A673 (cell line): ENCODE measurements at regions not wholly inside any gene's neighbourhood (a gene's known extent, or its start where the extent isn't known, plus 50 kb on each side); places are given as distances from the start of the nearest gene placed in this dataset.

Experiments used
- BruUV-seq: library from RNA; stranded (reverse); fragments of 400-500 nt; replicated peaks from 2 replicates; lab custom pipeline; 2021; lab: Mats Ljungman, UMichigan
- CTCF ChIA-PET: fragments of 300-600 bp; sonication (Branson Sonifier 250); formaldehyde crosslinking; loops from one replicate; lab custom pipeline; 2022; ENCODE audit warnings: antibody characterized with exemption; lab: Charles Lee
- POLR2A ChIA-PET: fragments of 300-600 bp; sonication (Branson Sonifier 250); formaldehyde crosslinking; loops from one replicate; lab custom pipeline; 2022; ENCODE audit warnings: antibody characterized with exemption; ENCODE audit not compliant: low non-redundant PET; lab: Charles Lee
- DNase-seq: peaks from one replicate; pipeline ENCODE4 v3.0.0-alpha.2; 2015; ENCODE audit warnings: low spot score
- H3K27ac ChIP-seq: fragments of 200-600 bp; sonication (generic); 2 replicates; pipeline ENCODE4 v1.5.1; 2016; ENCODE audit warnings: mixed run types, low read depth, mild to moderate bottlenecking, mixed read lengths, antibody characterized with exemption, low read length; ENCODE audit not compliant: poor library complexity, severe bottlenecking
- H3K27me3 ChIP-seq: fragments of 200-600 bp; sonication (generic); replicated peaks from 2 replicates; pipeline ENCODE4 v1.6.1; 2017; ENCODE audit warnings: mixed run types, low read depth, mild to moderate bottlenecking, mixed read lengths, antibody characterized with exemption, low read length; ENCODE audit not compliant: insufficient read depth, poor library complexity
- H3K36me3 ChIP-seq: fragments of 200-600 bp; sonication (generic); 2 replicates; pipeline ENCODE4 v1.6.1; 2016; ENCODE audit warnings: mixed run types, mild to moderate bottlenecking, mixed read lengths, antibody characterized with exemption, low read length; ENCODE audit not compliant: insufficient read depth, poor library complexity, severe bottlenecking
- H3K4me1 ChIP-seq: fragments of 200-600 bp; sonication (generic); 2 replicates; pipeline ENCODE4 v1.6.1; 2017; ENCODE audit warnings: mixed run types, mild to moderate bottlenecking, mixed read lengths, antibody characterized with exemption, low read length; ENCODE audit not compliant: insufficient read depth, poor library complexity, severe bottlenecking
- H3K4me3 ChIP-seq: fragments of 200-600 bp; sonication (generic); 2 replicates; pipeline ENCODE4 v1.5.1; 2016; ENCODE audit warnings: low read depth, mixed run types, mild to moderate bottlenecking, mixed read lengths, low read length; ENCODE audit not compliant: poor library complexity, severe bottlenecking
- H3K9me3 ChIP-seq: fragments of 200-600 bp; sonication (generic); 2 replicates; pipeline ENCODE4 v1.6.1; 2016; ENCODE audit warnings: mixed run types, low read depth, mild to moderate bottlenecking, mixed read lengths, antibody characterized with exemption, low read length; ENCODE audit not compliant: poor library complexity, severe bottlenecking
- EZH2 ChIP-seq: fragments of 200-600 bp; sonication (generic); IDR thresholded peaks from 2 replicates; pipeline ENCODE4 v1.6.1; 2017; ENCODE audit warnings: borderline replicate concordance, low read depth, mild to moderate bottlenecking, mixed read lengths, antibody characterized with exemption, low read length; ENCODE audit not compliant: poor library complexity, severe bottlenecking
- intact Hi-C: fragments of 100-400 bp; cut with micrococcal nuclease; formaldehyde crosslinking; loops from one replicate; pipeline ENCODE4 v1.10.0; 2022; ENCODE audit not compliant: unreplicated experiment
- TF ChIP-seq, protein P1 (sequence below): fragments of 300-800, 200-600 bp; sonication (generic); conservative IDR thresholded peaks from 2 replicates; pipeline ENCODE4 v1.5.1; 2017; ENCODE audit warnings: low read depth, mild to moderate bottlenecking, antibody characterized with exemption, low read length, moderate library complexity, mixed read lengths

- Histone ChIP-seq H3K4me3 (no peak overlapping the region), H3K4me1 (no peaks in the 10 kb centered on the region), H3K27ac (no peak overlapping the region), H3K9me3 (no peaks in the 10 kb centered on the region), H3K36me3 (no peaks in the 10 kb centered on the region), H3K27me3 (peaks cover 9% of the 10 kb centered on the region)
- intact Hi-C loops = no loop called here
- TF ChIP-seq, protein P1, sequence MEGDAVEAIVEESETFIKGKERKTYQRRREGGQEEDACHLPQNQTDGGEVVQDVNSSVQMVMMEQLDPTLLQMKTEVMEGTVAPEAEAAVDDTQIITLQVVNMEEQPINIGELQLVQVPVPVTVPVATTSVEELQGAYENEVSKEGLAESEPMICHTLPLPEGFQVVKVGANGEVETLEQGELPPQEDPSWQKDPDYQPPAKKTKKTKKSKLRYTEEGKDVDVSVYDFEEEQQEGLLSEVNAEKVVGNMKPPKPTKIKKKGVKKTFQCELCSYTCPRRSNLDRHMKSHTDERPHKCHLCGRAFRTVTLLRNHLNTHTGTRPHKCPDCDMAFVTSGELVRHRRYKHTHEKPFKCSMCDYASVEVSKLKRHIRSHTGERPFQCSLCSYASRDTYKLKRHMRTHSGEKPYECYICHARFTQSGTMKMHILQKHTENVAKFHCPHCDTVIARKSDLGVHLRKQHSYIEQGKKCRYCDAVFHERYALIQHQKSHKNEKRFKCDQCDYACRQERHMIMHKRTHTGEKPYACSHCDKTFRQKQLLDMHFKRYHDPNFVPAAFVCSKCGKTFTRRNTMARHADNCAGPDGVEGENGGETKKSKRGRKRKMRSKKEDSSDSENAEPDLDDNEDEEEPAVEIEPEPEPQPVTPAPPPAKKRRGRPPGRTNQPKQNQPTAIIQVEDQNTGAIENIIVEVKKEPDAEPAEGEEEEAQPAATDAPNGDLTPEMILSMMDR = no peak
- TF ChIP-seq EZH2 = no peak
- BruUV-seq = no TSS peak
- ChIA-PET POLR2A (no interaction called here), CTCF (no interaction called here)
- no peak for DNase-seq
These were observed 317.0 kb downstream of the NSG2 start for GRCh38 chr5:174362514-174362913.

DNA sequence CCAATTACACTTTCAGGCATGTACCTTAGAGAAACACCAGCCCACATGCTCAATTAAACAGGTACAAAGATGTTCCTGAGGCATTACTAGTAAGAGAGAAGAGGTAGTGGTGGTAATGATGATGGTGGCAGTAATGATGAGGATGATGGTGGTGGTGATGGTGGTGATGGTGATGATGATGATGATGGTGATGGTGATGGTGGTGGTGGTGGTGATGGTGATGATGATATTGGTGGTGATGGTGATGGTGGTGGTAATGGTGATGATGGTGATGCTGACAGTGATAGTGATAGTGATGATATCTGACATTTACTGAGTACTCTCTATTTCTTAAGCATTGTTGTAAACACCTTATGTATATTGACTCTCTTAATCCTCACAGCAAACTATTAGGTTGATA, 318.4 kb downstream of the NSG2 start:
- TF ChIP-seq, protein P1 = no peak
- no peak for TF ChIP-seq EZH2
- ChIA-PET CTCF (no interaction called here), POLR2A (no interaction called here)
- Histone ChIP-seq H3K9me3 (no peaks in the 10 kb centered on the region), H3K36me3 (no peaks in the 10 kb centered on the region), H3K4me3 (no peak overlapping the region), H3K4me1 (no peaks in the 10 kb centered on the region), H3K27ac (no peak overlapping the region), H3K27me3 (peaks cover 9% of the 10 kb centered on the region)
- BruUV-seq = no TSS peak
- DNase-seq = no peak
- intact Hi-C loops = no loop called here

GRCh38 chr5:174364676-174365075, 319.2 kb downstream of the NSG2 start:
- Histone ChIP-seq H3K27ac (no peak overlapping the region), H3K27me3 (peaks cover 9% of the 10 kb centered on the region), H3K9me3 (no peaks in the 10 kb centered on the region), H3K4me1 (no peaks in the 10 kb centered on the region), H3K4me3 (no peak overlapping the region), H3K36me3 (no peaks in the 10 kb centered on the region)
- CTCF ChIA-PET = no interaction called here
- POLR2A ChIA-PET = no interaction called here
- intact Hi-C loops = no loop called here
- BruUV-seq = no TSS peak
- DNase-seq = no peak
- no peak for TF ChIP-seq EZH2
- TF ChIP-seq, protein P1 = no peak
